GM12878 (cell line): ENCODE measurements at regions not wholly inside any gene's neighbourhood (a gene's known extent, or its start where the extent isn't known, plus 50 kb on each side); places are given as distances from the start of the nearest gene placed in this dataset.

ENCODE experiments used
- ATAC-seq: fragments of 200-7000 bp; cut with Tn5 transposase; 3 replicates; pipeline ENCODE4 v1.9.1; 2020; ENCODE audit warnings: mild to moderate bottlenecking, moderate library complexity
- BruUV-seq: library from RNA; stranded (reverse); fragments of 400-500 nt; replicated peaks from 2 replicates; lab custom pipeline; 2021; lab: Mats Ljungman, UMichigan
- CTCF ChIA-PET: fragments of 300-600 bp; sonication (Branson Sonifier 250); formaldehyde crosslinking; extraction: SDS; loops from one replicate; lab custom pipeline; 2021; ENCODE audit warnings: inconsistent platforms; lab: Yijun Ruan, JAX
- POLR2A ChIA-PET: fragments of 350-600 bp; formaldehyde crosslinking; extraction: SDS; loops from one replicate; lab custom pipeline; 2021; ENCODE audit warnings: inconsistent platforms; lab: Charles Lee
- RAD21 ChIA-PET: fragments of 300-600 bp; sonication (Branson Sonifier 250); formaldehyde crosslinking; loops from one replicate; lab custom pipeline; 2023; ENCODE audit warnings: antibody characterized with exemption; ENCODE audit not compliant: unreplicated experiment; lab: Charles Lee
- SMC1A ChIA-PET: fragments of 300-600 bp; sonication (Branson Sonifier 250); formaldehyde crosslinking; loops from one replicate; lab custom pipeline; 2023; ENCODE audit not compliant: unreplicated experiment, uncharacterized antibody; lab: Charles Lee
- DNase-seq: peaks from one replicate; pipeline ENCODE4 v3.0.0-alpha.2; 2011; ENCODE audit warnings: low read depth, low spot score
- FAIRE-seq: peaks from 3 replicates; lab custom pipeline; 2011; peaks lifted over from hg19 to GRCh38; lab: Jason Lieb, UNC
- H2AFZ ChIP-seq: 2 replicates; pipeline ENCODE4 v1.6.0; 2011; ENCODE audit warnings: low read depth, low read length, control low read depth; ENCODE audit not compliant: control insufficient read depth
- H3K27ac ChIP-seq: 2 replicates; pipeline ENCODE4 v1.5.1; 2011; ENCODE audit warnings: control low read depth; ENCODE audit not compliant: control insufficient read depth, insufficient read depth
- H3K27me3 ChIP-seq, 2 experiments: replicated peaks in 1 of 2; 2 replicates each; pipeline versions ENCODE4 v1.6.0 to v1.6.1; 2011; ENCODE audit warnings: low read length in 1 of 2; ENCODE audit not compliant: control insufficient read depth in 2 of 2, insufficient read depth in 2 of 2
- H3K36me3 ChIP-seq, 2 experiments: 2 replicates each; pipeline ENCODE4 v1.5.1; 2011; ENCODE audit warnings: low read length in 1 of 2; ENCODE audit not compliant: control insufficient read depth in 2 of 2, insufficient read depth in 2 of 2
- H3K4me1 ChIP-seq: 2 replicates; pipeline ENCODE4 v1.6.1; 2011; ENCODE audit warnings: mild to moderate bottlenecking, low read length, moderate library complexity, mixed read lengths; ENCODE audit not compliant: control insufficient read depth, insufficient read depth
- H3K4me2 ChIP-seq: 2 replicates; pipeline ENCODE4 v1.6.0; 2011; ENCODE audit warnings: control low read depth; ENCODE audit not compliant: control insufficient read depth, insufficient read depth
- H3K4me3 ChIP-seq: fragments of 200-600 bp; sonication (generic); 2 replicates; pipeline ENCODE4 v1.5.1; 2016
- H3K79me2 ChIP-seq: 2 replicates; pipeline ENCODE4 v1.6.0; 2011; ENCODE audit warnings: low read length; ENCODE audit not compliant: control insufficient read depth, insufficient read depth
- H3K9ac ChIP-seq: 2 replicates; pipeline ENCODE4 v1.8.0; 2011; ENCODE audit warnings: low read length, control low read depth, mixed read lengths; ENCODE audit not compliant: control insufficient read depth, insufficient read depth
- H3K9me3 ChIP-seq: replicated peaks from 3 replicates; pipeline ENCODE4 v1.5.1; 2011; ENCODE audit warnings: mild to moderate bottlenecking, low read length; ENCODE audit not compliant: control insufficient read depth, insufficient read depth
- H4K20me1 ChIP-seq: 2 replicates; pipeline ENCODE4 v1.6.0; 2011; ENCODE audit not compliant: control insufficient read depth, insufficient read depth
- CHD4 ChIP-seq: fragments of 200-600 bp; sonication (generic); IDR thresholded peaks from 2 replicates; pipeline ENCODE4 v1.6.1; 2016; ENCODE audit warnings: mild to moderate bottlenecking
- ESRRA ChIP-seq: IDR thresholded peaks from 2 replicates; pipeline ENCODE4 v1.6.1; 2012; ENCODE audit warnings: mild to moderate bottlenecking, low read length, improper control_type of control experiment
- GATAD2B ChIP-seq: fragments of 450-650 bp; conservative IDR thresholded peaks from 2 replicates; pipeline ENCODE4 v1.6.1; 2017; ENCODE audit warnings: low read depth, mild to moderate bottlenecking, moderate library complexity
- IRF4 ChIP-seq: IDR thresholded peaks from 2 replicates; pipeline ENCODE4 v1.6.1; 2011; ENCODE audit warnings: low read depth, low read length
- NFYB ChIP-seq: IDR thresholded peaks from 2 replicates; pipeline ENCODE4 v1.6.1; 2011; ENCODE audit warnings: low read depth, mild to moderate bottlenecking, low read length, improper control_type of control experiment, moderate library complexity; ENCODE audit not compliant: insufficient read depth
- POLR2A ChIP-seq: IDR thresholded peaks from 2 replicates; pipeline ENCODE4 v1.6.1; 2011; ENCODE audit warnings: low read depth, mild to moderate bottlenecking, low read length
- WGBS: methylation state at CpG from one replicate; pipeline ENCODE4 v1.1.6; 2016; ENCODE audit warnings: low lambda C conversion rate; ENCODE audit not compliant: insufficient replicate concordance, insufficient coverage; ENCODE audit errors: missing lambda C conversion rate; 5-methylcytosine and 5-hydroxymethylcytosine counted together
- in situ Hi-C: fragments of 300-500 bp; cut with MboI; formaldehyde crosslinking; loops from 9 replicates; pipeline ENCODE4 v1.14.3; 2018; ENCODE audit warnings: mixed read lengths
- intact Hi-C: fragments of 100-400 bp; cut with micrococcal nuclease; formaldehyde crosslinking; loops from one replicate; pipeline ENCODE4 v1.14.2; 2022; ENCODE audit not compliant: unreplicated experiment
- TF ChIP-seq, protein P1 (sequence below): fragments of 450-650 bp; IDR thresholded peaks from 2 replicates; pipeline ENCODE4 v1.6.1; 2017; ENCODE audit warnings: mild to moderate bottlenecking

DNA sequence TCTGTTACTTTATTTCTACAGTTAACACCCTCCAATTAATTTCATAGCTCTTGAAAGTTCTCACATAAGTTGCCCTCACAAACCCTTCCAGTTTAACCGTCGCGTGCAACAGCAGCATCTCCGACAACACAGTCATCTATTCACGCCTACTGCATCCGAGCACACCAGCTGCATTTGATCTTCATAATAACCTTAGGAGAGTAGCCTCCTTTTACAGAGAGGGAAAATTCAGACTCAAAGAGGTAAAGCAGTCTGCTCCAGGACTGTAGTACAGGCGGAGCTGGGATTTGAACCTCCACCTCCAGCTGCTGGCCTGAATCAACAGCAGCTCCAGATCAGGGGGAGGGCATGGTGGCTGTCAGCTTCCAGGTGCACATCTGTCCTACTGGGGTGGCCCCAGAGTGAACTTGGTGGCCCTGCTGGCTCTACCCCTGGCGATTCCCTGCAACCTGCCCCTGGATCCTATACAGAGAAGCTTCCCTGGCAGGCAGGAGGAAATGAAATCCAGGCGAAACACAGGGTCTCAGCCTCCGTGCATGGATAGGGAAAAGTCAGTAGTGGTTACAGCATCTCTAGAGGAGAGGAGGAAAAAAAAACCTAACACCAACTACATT, 71.6 kb upstream of the UNC5A start:
- no peaks in the 10 kb centered on the region for H3K36me3 ChIP-seq
- H3K4me1 ChIP-seq, result no peaks in the 10 kb centered on the region; the same call in 1 of the 2 replicates
- ChIA-PET RAD21 (interaction anchor here (1.0 kb wide), 1 partner anchor 80 kb away, joined by 3 read pairs; no protein-coding TSS in a partner anchor), POLR2A (interaction anchor here (0.7 kb wide), 1 partner anchor 378 kb away, joined by 4 read pairs; no protein-coding TSS in a partner anchor), SMC1A (interaction anchor here (1.9 kb wide), 1 partner anchor 78 kb away, joined by 6 read pairs; no protein-coding TSS in a partner anchor), CTCF (interaction anchor here (1.3 kb wide), 1 partner anchor 78 kb away, joined by 3 read pairs; no protein-coding TSS in a partner anchor)
- no peaks in the 10 kb centered on the region for H3K9me3 ChIP-seq
- H4K20me1 ChIP-seq, result no peaks in the 10 kb centered on the region
- no peak overlapping the region for H3K4me3 ChIP-seq
- ATAC-seq (no peak), DNase-seq (no peak), FAIRE-seq (no peak)
- peaks cover 2 to 3% of the 10 kb centered on the region in 2 experiments for H3K27me3 ChIP-seq
- H2AFZ ChIP-seq, result no peak overlapping the region
- no peak overlapping the region for H3K9ac ChIP-seq
- whole genome bisulfite sequencing, result 43% methylated on average over 10 of the region's 10 CpGs
- H3K79me2 ChIP-seq, result no peaks in the 10 kb centered on the region
- H3K4me2 ChIP-seq, result no peak overlapping the region
- no peak for TF ChIP-seq NFYB
- no peak for TF ChIP-seq GATAD2B
- TF ChIP-seq IRF4, result no peak
- no peak for TF ChIP-seq ESRRA
- TF ChIP-seq, protein P1, sequence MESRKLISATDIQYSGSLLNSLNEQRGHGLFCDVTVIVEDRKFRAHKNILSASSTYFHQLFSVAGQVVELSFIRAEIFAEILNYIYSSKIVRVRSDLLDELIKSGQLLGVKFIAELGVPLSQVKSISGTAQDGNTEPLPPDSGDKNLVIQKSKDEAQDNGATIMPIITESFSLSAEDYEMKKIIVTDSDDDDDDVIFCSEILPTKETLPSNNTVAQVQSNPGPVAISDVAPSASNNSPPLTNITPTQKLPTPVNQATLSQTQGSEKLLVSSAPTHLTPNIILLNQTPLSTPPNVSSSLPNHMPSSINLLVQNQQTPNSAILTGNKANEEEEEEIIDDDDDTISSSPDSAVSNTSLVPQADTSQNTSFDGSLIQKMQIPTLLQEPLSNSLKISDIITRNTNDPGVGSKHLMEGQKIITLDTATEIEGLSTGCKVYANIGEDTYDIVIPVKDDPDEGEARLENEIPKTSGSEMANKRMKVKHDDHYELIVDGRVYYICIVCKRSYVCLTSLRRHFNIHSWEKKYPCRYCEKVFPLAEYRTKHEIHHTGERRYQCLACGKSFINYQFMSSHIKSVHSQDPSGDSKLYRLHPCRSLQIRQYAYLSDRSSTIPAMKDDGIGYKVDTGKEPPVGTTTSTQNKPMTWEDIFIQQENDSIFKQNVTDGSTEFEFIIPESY, result no peak
- TF ChIP-seq CHD4, result no peak
- no peak for TF ChIP-seq POLR2A
- TF ChIP-seq, all 136 proteins: peak for 0
- H3K27ac ChIP-seq, result no peak overlapping the region
- intact Hi-C loops, result no loop called here
- in situ Hi-C loops, result no loop called here
- BruUV-seq, result no TSS peak
